ENCODE measurements at regions not wholly inside any gene's neighbourhood (a gene's known extent, or its start where the extent isn't known, plus 50 kb on each side); places are given as distances from the start of the nearest gene placed in this dataset.

DNA sequence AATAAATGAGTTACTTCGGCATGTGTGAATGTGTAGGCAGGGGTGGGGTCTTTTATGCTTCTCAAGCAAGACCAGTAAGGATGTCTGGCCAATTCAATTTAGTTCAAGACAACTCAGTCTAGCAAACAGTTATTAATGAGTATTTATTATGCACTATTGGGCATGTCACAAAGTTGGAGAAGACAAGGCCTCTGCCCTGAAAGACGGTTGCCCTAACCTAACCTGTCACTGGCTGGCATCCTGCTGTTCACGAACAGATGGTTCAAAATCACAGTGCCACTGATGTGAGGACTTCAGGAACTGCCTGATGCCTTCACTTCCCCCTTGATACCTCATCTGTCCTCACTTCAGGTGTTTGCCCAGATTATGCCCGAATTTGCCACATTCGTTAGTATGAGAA, 217.8 kb downstream of the SOX2 start:
- TF ChIP-seq, protein P1, sequence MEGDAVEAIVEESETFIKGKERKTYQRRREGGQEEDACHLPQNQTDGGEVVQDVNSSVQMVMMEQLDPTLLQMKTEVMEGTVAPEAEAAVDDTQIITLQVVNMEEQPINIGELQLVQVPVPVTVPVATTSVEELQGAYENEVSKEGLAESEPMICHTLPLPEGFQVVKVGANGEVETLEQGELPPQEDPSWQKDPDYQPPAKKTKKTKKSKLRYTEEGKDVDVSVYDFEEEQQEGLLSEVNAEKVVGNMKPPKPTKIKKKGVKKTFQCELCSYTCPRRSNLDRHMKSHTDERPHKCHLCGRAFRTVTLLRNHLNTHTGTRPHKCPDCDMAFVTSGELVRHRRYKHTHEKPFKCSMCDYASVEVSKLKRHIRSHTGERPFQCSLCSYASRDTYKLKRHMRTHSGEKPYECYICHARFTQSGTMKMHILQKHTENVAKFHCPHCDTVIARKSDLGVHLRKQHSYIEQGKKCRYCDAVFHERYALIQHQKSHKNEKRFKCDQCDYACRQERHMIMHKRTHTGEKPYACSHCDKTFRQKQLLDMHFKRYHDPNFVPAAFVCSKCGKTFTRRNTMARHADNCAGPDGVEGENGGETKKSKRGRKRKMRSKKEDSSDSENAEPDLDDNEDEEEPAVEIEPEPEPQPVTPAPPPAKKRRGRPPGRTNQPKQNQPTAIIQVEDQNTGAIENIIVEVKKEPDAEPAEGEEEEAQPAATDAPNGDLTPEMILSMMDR (conservative IDR thresholded peaks at IDR 0.05) = no peak
- TF ChIP-seq ZFX (IDR thresholded peaks at IDR 0.05) = no peak

All from C4-2B (cell line).